ENCODE measurements at regions not wholly inside any gene's neighbourhood (a gene's known extent, or its start where the extent isn't known, plus 50 kb on each side); places are given as distances from the start of the nearest gene placed in this dataset.

DNA sequence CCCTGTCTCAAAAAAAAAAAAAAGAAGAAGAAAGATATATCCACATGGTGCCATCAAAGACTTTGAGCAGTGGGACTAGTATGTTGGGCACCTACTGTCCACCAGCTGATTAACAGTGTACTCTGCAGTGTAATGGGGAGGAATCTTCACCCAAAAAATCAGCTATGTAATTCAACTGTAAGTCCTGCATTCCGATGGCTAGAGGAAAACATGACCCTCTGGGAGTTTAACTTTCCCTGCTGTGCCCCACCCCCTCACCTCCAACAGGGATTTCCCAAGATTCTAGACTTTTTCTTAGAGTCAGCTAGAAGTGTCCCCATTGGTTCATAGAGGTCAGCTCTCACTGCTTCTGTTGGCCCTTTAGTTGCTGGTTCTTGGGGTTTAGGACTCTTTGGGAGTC is 221.2 kb upstream of the CLINT1 start:
- TF ChIP-seq EZH2 (IDR thresholded peaks at IDR 0.05; ENCODE audit: low read depth): no peak
- TF ChIP-seq, protein P1, sequence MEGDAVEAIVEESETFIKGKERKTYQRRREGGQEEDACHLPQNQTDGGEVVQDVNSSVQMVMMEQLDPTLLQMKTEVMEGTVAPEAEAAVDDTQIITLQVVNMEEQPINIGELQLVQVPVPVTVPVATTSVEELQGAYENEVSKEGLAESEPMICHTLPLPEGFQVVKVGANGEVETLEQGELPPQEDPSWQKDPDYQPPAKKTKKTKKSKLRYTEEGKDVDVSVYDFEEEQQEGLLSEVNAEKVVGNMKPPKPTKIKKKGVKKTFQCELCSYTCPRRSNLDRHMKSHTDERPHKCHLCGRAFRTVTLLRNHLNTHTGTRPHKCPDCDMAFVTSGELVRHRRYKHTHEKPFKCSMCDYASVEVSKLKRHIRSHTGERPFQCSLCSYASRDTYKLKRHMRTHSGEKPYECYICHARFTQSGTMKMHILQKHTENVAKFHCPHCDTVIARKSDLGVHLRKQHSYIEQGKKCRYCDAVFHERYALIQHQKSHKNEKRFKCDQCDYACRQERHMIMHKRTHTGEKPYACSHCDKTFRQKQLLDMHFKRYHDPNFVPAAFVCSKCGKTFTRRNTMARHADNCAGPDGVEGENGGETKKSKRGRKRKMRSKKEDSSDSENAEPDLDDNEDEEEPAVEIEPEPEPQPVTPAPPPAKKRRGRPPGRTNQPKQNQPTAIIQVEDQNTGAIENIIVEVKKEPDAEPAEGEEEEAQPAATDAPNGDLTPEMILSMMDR (conservative IDR thresholded peaks at IDR 0.05): no peak
- no TSS peak for BruUV-seq (replicated peaks)
- no peak for DNase-seq
- Histone ChIP-seq H3F3A (ENCODE audit: insufficient read depth, low read depth) (no peaks in the 10 kb centered on the region), H3K9me3 (ENCODE audit: insufficient read depth, low read depth) (no peaks in the 10 kb centered on the region), H3K4me3 (no peak overlapping the region), H3K36me3 (ENCODE audit: low read depth) (no peaks in the 10 kb centered on the region), H3K79me2 (ENCODE audit: low read depth) (no peaks in the 10 kb centered on the region), H3K27ac (no peak overlapping the region), H3K27me3 (ENCODE audit: insufficient read depth, low read depth) (peaks cover 3% of the 10 kb centered on the region; the same call in 1 of the 2 replicates), H3K9me2 (ENCODE audit: insufficient read depth) (no peaks in the 10 kb centered on the region; the same call in 1 of the 2 replicates), H3K4me1 (replicated peaks; ENCODE audit: insufficient read depth) (no peaks in the 10 kb centered on the region), H2AFZ (no peak overlapping the region), H3K4me2 (no peak overlapping the region), H4K20me1 (ENCODE audit: insufficient read depth) (no peaks in the 10 kb centered on the region)
- CTCF ChIA-PET: no interaction called here
- POLR2A ChIA-PET (ENCODE audit: unreplicated experiment): no interaction called here
- intact Hi-C loops (cut with micrococcal nuclease; ENCODE audit: unreplicated experiment): no loop called here

DNA sequence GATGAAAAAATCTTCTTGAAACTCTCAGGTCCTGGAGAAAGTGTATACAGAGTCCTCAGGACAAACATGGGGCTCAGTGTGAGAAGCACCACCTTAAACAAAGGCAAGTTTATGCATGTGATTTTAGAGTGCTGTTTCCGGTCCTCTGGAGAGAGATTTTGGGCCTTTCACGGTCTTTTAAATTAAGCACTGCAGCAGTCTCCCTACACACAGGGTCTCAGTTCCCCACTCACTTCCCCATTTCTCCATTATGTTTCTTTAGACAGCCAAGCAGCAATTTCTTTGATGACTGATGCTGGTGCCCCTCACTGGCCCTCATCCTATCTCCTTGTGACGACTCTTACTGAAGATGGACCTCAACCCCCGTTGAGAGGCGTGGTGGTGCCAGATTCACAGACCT is 220.2 kb upstream of the CLINT1 start:
- Histone ChIP-seq H3K9me2 (ENCODE audit: insufficient read depth) (no peaks in the 10 kb centered on the region; the same call in 1 of the 2 replicates), H3K79me2 (ENCODE audit: low read depth) (no peaks in the 10 kb centered on the region), H3K4me2 (no peak overlapping the region), H3K36me3 (ENCODE audit: low read depth) (no peaks in the 10 kb centered on the region), H3K9me3 (ENCODE audit: insufficient read depth, low read depth) (no peaks in the 10 kb centered on the region), H3K4me1 (replicated peaks; ENCODE audit: insufficient read depth) (no peaks in the 10 kb centered on the region), H3F3A (ENCODE audit: insufficient read depth, low read depth) (no peaks in the 10 kb centered on the region), H3K27ac (no peak overlapping the region), H4K20me1 (ENCODE audit: insufficient read depth) (no peaks in the 10 kb centered on the region), H3K27me3 (ENCODE audit: insufficient read depth, low read depth) (peaks cover 3% of the 10 kb centered on the region; the same call in 1 of the 2 replicates), H3K4me3 (no peak overlapping the region), H2AFZ (no peak overlapping the region)
- no peak for DNase-seq
- POLR2A ChIA-PET (ENCODE audit: unreplicated experiment): no interaction called here
- CTCF ChIA-PET: no interaction called here
- TF ChIP-seq EZH2 (IDR thresholded peaks at IDR 0.05; ENCODE audit: low read depth): no peak
- TF ChIP-seq, protein P1 (conservative IDR thresholded peaks at IDR 0.05): no peak
- no TSS peak for BruUV-seq (replicated peaks)
- intact Hi-C loops (cut with micrococcal nuclease; ENCODE audit: unreplicated experiment): no loop called here

DNA sequence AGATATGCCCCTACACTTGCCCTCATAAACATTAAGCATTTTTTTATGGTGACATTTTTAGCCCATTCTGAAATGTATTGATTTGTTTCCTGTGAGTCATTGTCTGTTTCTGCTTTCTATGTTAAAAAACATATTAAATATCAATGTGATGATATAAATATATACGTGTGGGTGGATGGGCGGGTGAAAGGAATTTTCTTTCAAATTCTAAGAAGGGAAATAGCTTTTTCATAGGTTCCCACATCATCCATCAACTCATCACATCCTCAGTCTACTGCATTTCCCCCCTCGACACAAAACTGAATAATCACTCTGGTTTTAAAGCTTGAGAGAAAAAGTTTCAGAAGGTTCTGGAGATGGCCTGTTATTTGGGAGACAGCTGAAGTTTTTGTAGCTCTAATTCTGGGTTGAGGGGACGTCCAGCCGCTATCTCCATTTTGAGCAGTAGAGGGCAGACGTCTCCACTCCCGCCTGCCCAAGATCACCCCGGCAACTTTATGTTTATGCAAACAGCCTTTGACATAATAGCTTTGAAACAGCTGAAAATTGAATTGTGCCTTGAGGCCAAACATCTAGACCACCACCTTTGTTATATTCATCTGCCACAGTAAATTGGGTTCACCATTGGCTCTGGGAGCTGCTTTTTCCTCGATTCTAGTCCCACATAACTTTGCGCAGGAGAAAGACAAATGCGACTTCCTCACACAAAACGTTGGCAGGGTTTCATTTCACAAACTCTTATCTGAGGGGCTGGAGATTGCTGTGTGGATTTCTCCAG is 216.2 kb upstream of the CLINT1 start:
- H3K4me2 ChIP-seq: no peak overlapping the region
- no peak overlapping the region for H3K27ac ChIP-seq
- POLR2A ChIA-PET (ENCODE audit: unreplicated experiment): no interaction called here
- H3K36me3 ChIP-seq (ENCODE audit: low read depth): no peaks in the 10 kb centered on the region
- TF ChIP-seq, protein P1 (conservative IDR thresholded peaks at IDR 0.05): peak; percentile 78
- TF ChIP-seq EZH2 (IDR thresholded peaks at IDR 0.05; ENCODE audit: low read depth): no peak
- no peak overlapping the region for H2AFZ ChIP-seq
- intact Hi-C loops (cut with micrococcal nuclease; ENCODE audit: unreplicated experiment): loop anchor here (2.0 kb wide), 1 partner anchor 1058 kb away; no protein-coding TSS in a partner anchor
- H3K4me1 ChIP-seq (replicated peaks; ENCODE audit: insufficient read depth): no peaks in the 10 kb centered on the region
- CTCF ChIA-PET: interaction anchor here (0.6 to 1.1 kb wide), 3 partner anchors 36 to 1031 kb away, joined by 3 to 5 read pairs (median 5); no protein-coding TSS in a partner anchor
- peak in 1 of 2 experiments; percentile 39 for DNase-seq
- no peaks in the 10 kb centered on the region for H4K20me1 ChIP-seq (ENCODE audit: insufficient read depth)
- H3K4me3 ChIP-seq: no peak overlapping the region
- no peaks in the 10 kb centered on the region for H3K9me3 ChIP-seq (ENCODE audit: insufficient read depth, low read depth)
- BruUV-seq (replicated peaks): no TSS peak
- no peaks in the 10 kb centered on the region for H3K9me2 ChIP-seq (ENCODE audit: insufficient read depth)
- no peaks in the 10 kb centered on the region for H3F3A ChIP-seq (ENCODE audit: insufficient read depth, low read depth)
- peaks cover 3% of the 10 kb centered on the region; the same call in 1 of the 2 replicates for H3K27me3 ChIP-seq (ENCODE audit: insufficient read depth, low read depth)
- H3K79me2 ChIP-seq (ENCODE audit: low read depth): no peaks in the 10 kb centered on the region
